Coronary artery (tissue), 2 donors: ENCODE measurements at regions not wholly inside any gene's neighbourhood (a gene's known extent, or its start where the extent isn't known, plus 50 kb on each side); places are given as distances from the start of the nearest gene placed in this dataset.

Experiments used
- DNase-seq: peaks from one replicate; pipeline ENCODE4 v3.0.0-alpha.2; 2017; ENCODE audit warnings: low spot score
- H3K27ac ChIP-seq, 2 donors: fragments of 200-600 bp; sonication (generic); one replicate each; pipeline ENCODE4 v1.5.1; 2016 to 2019
- H3K4me3 ChIP-seq: fragments of 200-600 bp; sonication (generic); 2 replicates; pipeline ENCODE4 v1.5.1; 2016; ENCODE audit warnings: mild to moderate bottlenecking, moderate library complexity
- CTCF ChIP-seq: fragments of 200-600 bp; sonication (generic); IDR thresholded peaks from one replicate; pipeline ENCODE4 v1.5.1; 2019; ENCODE audit warnings: antibody characterized with exemption

- no peak for DNase-seq
- H3K4me3 ChIP-seq: no peak overlapping the region
- no peak overlapping the region for H3K27ac ChIP-seq
- TF ChIP-seq CTCF: no peak
Observed at GRCh38 chr11:27916541-27917100, 191.3 kb downstream of the KIF18A start.

- no peak overlapping the region for H3K27ac ChIP-seq
- no peak overlapping the region for H3K4me3 ChIP-seq
- DNase-seq: no peak
- TF ChIP-seq CTCF: no peak
Observed at GRCh38 chr11:27914080-27914479, 193.9 kb downstream of the KIF18A start.

GRCh38 chr11:27913650-27914049 is 194.3 kb downstream of the KIF18A start:
- TF ChIP-seq CTCF: no peak
- H3K27ac ChIP-seq: no peak overlapping the region
- DNase-seq: no peak
- no peak overlapping the region for H3K4me3 ChIP-seq

GRCh38 chr11:27912916-27913315 is 195.0 kb downstream of the KIF18A start:
- no peak overlapping the region for H3K27ac ChIP-seq
- no peak for DNase-seq
- no peak for TF ChIP-seq CTCF
- H3K4me3 ChIP-seq: no peak overlapping the region

GRCh38 chr11:27910186-27910931 is 197.6 kb downstream of the KIF18A start:
- DNase-seq: no peak
- TF ChIP-seq CTCF: no peak
- no peak overlapping the region for H3K27ac ChIP-seq
- H3K4me3 ChIP-seq: no peak overlapping the region

GRCh38 chr11:27909386-27909785 is 198.6 kb downstream of the KIF18A start:
- no peak for DNase-seq

More at GRCh38 chr11:27909386-27909785, 198.6 kb downstream of the KIF18A start:
- TF ChIP-seq CTCF: no peak
- H3K27ac ChIP-seq: no peak overlapping the region
- no peak overlapping the region for H3K4me3 ChIP-seq
